Stimulated activated naive B cell treated with anti-CD40 and anti-IgM and Interleukin-4, amounts not matched to agents 10 μg/mL and 1 μg/mL and 100 μg/mL, for 72 hours (primary cell): ENCODE measurements at regions not wholly inside any gene's neighbourhood (a gene's known extent, or its start where the extent isn't known, plus 50 kb on each side); places are given as distances from the start of the nearest gene placed in this dataset.

Experiments
- ATAC-seq, 2 donors: fragments of 150-1000 bp; cut with Tn5 transposase; replicated peaks; 2 replicates each; pipeline ENCODE4 v1.10.0; 2021; ENCODE audit warnings: moderate library complexity in 1 of 2
- DNase-seq: peaks from one replicate; pipeline ENCODE4 v3.0.0; 2021
- H3K27ac Mint-ChIP-seq: one replicate; pipeline ENCODE4 v1.8.0; 2022; ENCODE audit warnings: mild to moderate bottlenecking, mixed read lengths
- H3K27me3 Mint-ChIP-seq, 2 donors: one replicate each; pipeline ENCODE4 v1.8.0; 2022; ENCODE audit warnings: mixed read lengths in 2 of 2
- H3K36me3 Mint-ChIP-seq, 2 donors: one replicate each; pipeline ENCODE4 v1.8.0; 2022; ENCODE audit warnings: mixed read lengths in 2 of 2, mild to moderate bottlenecking in 1 of 2
- H3K4me1 Mint-ChIP-seq, 2 donors: one replicate each; pipeline ENCODE4 v1.8.0; 2022; ENCODE audit warnings: mixed read lengths in 2 of 2, mild to moderate bottlenecking in 1 of 2
- H3K4me3 Mint-ChIP-seq, 2 donors: one replicate each; pipeline ENCODE4 v1.8.0; 2022; ENCODE audit warnings: mild to moderate bottlenecking in 2 of 2, mixed read lengths in 2 of 2, moderate library complexity in 1 of 2
- H3K9me3 Mint-ChIP-seq, 2 donors: one replicate each; pipeline ENCODE4 v1.8.0; 2022; ENCODE audit warnings: mixed read lengths in 2 of 2, mild to moderate bottlenecking in 1 of 2

GRCh38 chr4:56229947-56230346, 157.3 kb downstream of the AASDH start:
- ATAC-seq (peak; percentile 38 to 72), DNase-seq (no peak)
- Mint-ChIP-seq H3K27me3 (no peaks in the 10 kb centered on the region), H3K27ac (no peak overlapping the region), H3K9me3 (peaks cover 0 to 6% of the 10 kb centered on the region in 2 donors), H3K4me1 (peaks cover 7 to 9% of the 10 kb centered on the region in 2 donors), H3K36me3 (no peaks in the 10 kb centered on the region), H3K4me3 (no peak overlapping the region)

- DNase-seq (no peak), ATAC-seq (no peak)
- Mint-ChIP-seq H3K36me3 (no peaks in the 10 kb centered on the region), H3K27ac (no peak overlapping the region), H3K27me3 (no peaks in the 10 kb centered on the region), H3K9me3 (peaks cover 0 to 6% of the 10 kb centered on the region in 2 donors), H3K4me3 (no peak overlapping the region), H3K4me1 (peaks cover 7 to 9% of the 10 kb centered on the region in 2 donors)
These were observed 159.9 kb downstream of the AASDH start for GRCh38 chr4:56227301-56227835.

GRCh38 chr4:56226579-56226978, 160.7 kb downstream of the AASDH start:
- no peaks in the 10 kb centered on the region for H3K9me3 Mint-ChIP-seq
- no peak for ATAC-seq

GRCh38 chr4:56224641-56225040, 162.7 kb downstream of the AASDH start:
- no peak overlapping the region for H3K4me3 Mint-ChIP-seq
- no peaks in the 10 kb centered on the region for H3K27me3 Mint-ChIP-seq
- H3K9me3 Mint-ChIP-seq = no peaks in the 10 kb centered on the region
- H3K27ac Mint-ChIP-seq = no peak overlapping the region
- peaks cover under 1 to 2% of the 10 kb centered on the region in 2 donors for H3K4me1 Mint-ChIP-seq
- ATAC-seq (no peak), DNase-seq (no peak)
- H3K36me3 Mint-ChIP-seq = no peaks in the 10 kb centered on the region

More at GRCh38 chr4:56226579-56226978, 160.7 kb downstream of the AASDH start:
- H3K27me3 Mint-ChIP-seq = no peaks in the 10 kb centered on the region
- H3K4me1 Mint-ChIP-seq = peaks cover 7 to 9% of the 10 kb centered on the region in 2 donors
- no peak for DNase-seq
- no peak overlapping the region for H3K4me3 Mint-ChIP-seq
- no peaks in the 10 kb centered on the region for H3K36me3 Mint-ChIP-seq
- no peak overlapping the region for H3K27ac Mint-ChIP-seq

GRCh38 chr4:56222514-56222913, 164.8 kb downstream of the AASDH start:
- H3K4me1 Mint-ChIP-seq = no peaks in the 10 kb centered on the region
- DNase-seq (no peak), ATAC-seq (no peak)
- no peak overlapping the region for H3K27ac Mint-ChIP-seq
- no peaks in the 10 kb centered on the region for H3K27me3 Mint-ChIP-seq
- H3K4me3 Mint-ChIP-seq = no peak overlapping the region
- no peaks in the 10 kb centered on the region for H3K9me3 Mint-ChIP-seq
- H3K36me3 Mint-ChIP-seq = no peaks in the 10 kb centered on the region

GRCh38 chr4:56220261-56220660, 167.0 kb downstream of the AASDH start:
- Mint-ChIP-seq H3K4me3 (no peak overlapping the region), H3K4me1 (no peaks in the 10 kb centered on the region), H3K9me3 (no peaks in the 10 kb centered on the region), H3K27ac (no peak overlapping the region), H3K36me3 (no peaks in the 10 kb centered on the region), H3K27me3 (no peaks in the 10 kb centered on the region)
- ATAC-seq = no peak
- no peak for DNase-seq

- no peaks in the 10 kb centered on the region for H3K9me3 Mint-ChIP-seq
- no peak for ATAC-seq
- H3K36me3 Mint-ChIP-seq = no peaks in the 10 kb centered on the region
- H3K4me1 Mint-ChIP-seq = no peaks in the 10 kb centered on the region
- DNase-seq = no peak
- H3K27me3 Mint-ChIP-seq = no peaks in the 10 kb centered on the region
- no peak overlapping the region for H3K27ac Mint-ChIP-seq
- H3K4me3 Mint-ChIP-seq = no peak overlapping the region
These were observed 167.8 kb downstream of the AASDH start for GRCh38 chr4:56219447-56219846.

- H3K4me3 Mint-ChIP-seq = no peak overlapping the region
- DNase-seq = no peak
- H3K4me1 Mint-ChIP-seq = no peaks in the 10 kb centered on the region
- no peak overlapping the region for H3K27ac Mint-ChIP-seq
- ATAC-seq = no peak
- H3K36me3 Mint-ChIP-seq = no peaks in the 10 kb centered on the region
- no peaks in the 10 kb centered on the region for H3K27me3 Mint-ChIP-seq
- no peaks in the 10 kb centered on the region for H3K9me3 Mint-ChIP-seq
These were observed 168.9 kb downstream of the AASDH start for GRCh38 chr4:56218230-56218895.

- DNase-seq (no peak), ATAC-seq (no peak)
- peaks cover 0 to 3% of the 10 kb centered on the region in 2 donors for H3K9me3 Mint-ChIP-seq
- no peaks in the 10 kb centered on the region for H3K27me3 Mint-ChIP-seq
- H3K4me1 Mint-ChIP-seq = no peaks in the 10 kb centered on the region
- H3K36me3 Mint-ChIP-seq = no peaks in the 10 kb centered on the region
- no peak overlapping the region for H3K27ac Mint-ChIP-seq
- H3K4me3 Mint-ChIP-seq = no peak overlapping the region
These were observed 169.9 kb downstream of the AASDH start for GRCh38 chr4:56217343-56217890.

GRCh38 chr4:56215901-56216300, 171.4 kb downstream of the AASDH start:
- no peak overlapping the region for H3K27ac Mint-ChIP-seq

GRCh38 chr4:56215141-56215783, 172.0 kb downstream of the AASDH start:
- no peak for DNase-seq
- peaks cover 3 to 4% of the 10 kb centered on the region in 2 donors for H3K36me3 Mint-ChIP-seq
- ATAC-seq = no peak
- no peak overlapping the region for H3K4me3 Mint-ChIP-seq
- no peaks in the 10 kb centered on the region for H3K27me3 Mint-ChIP-seq
- H3K27ac Mint-ChIP-seq = no peak overlapping the region
- no peaks in the 10 kb centered on the region for H3K4me1 Mint-ChIP-seq
- peaks cover 7 to 11% of the 10 kb centered on the region in 2 donors for H3K9me3 Mint-ChIP-seq

More at GRCh38 chr4:56215901-56216300, 171.4 kb downstream of the AASDH start:
- Mint-ChIP-seq H3K27me3 (no peaks in the 10 kb centered on the region), H3K4me1 (no peaks in the 10 kb centered on the region), H3K4me3 (no peak overlapping the region), H3K36me3 (peaks cover 3 to 4% of the 10 kb centered on the region in 2 donors), H3K9me3 (peaks cover 6 to 11% of the 10 kb centered on the region in 2 donors)
- ATAC-seq = no peak
- no peak for DNase-seq

GRCh38 chr4:56213543-56213942, 173.7 kb downstream of the AASDH start:
- H3K36me3 Mint-ChIP-seq = peaks cover 3 to 4% of the 10 kb centered on the region in 2 donors
- no peaks in the 10 kb centered on the region for H3K4me1 Mint-ChIP-seq
- ATAC-seq (no peak), DNase-seq (no peak)
- H3K27me3 Mint-ChIP-seq = no peaks in the 10 kb centered on the region
- H3K9me3 Mint-ChIP-seq = peaks cover 7 to 11% of the 10 kb centered on the region in 2 donors
- H3K27ac Mint-ChIP-seq = no peak overlapping the region
- no peak overlapping the region for H3K4me3 Mint-ChIP-seq

GRCh38 chr4:56212774-56213173, 174.5 kb downstream of the AASDH start:
- Mint-ChIP-seq H3K36me3 (peaks cover 3 to 4% of the 10 kb centered on the region in 2 donors), H3K27me3 (no peaks in the 10 kb centered on the region), H3K4me1 (no peaks in the 10 kb centered on the region), H3K4me3 (no peak overlapping the region), H3K9me3 (peaks cover 7 to 11% of the 10 kb centered on the region in 2 donors), H3K27ac (no peak overlapping the region)
- DNase-seq (no peak), ATAC-seq (no peak)

GRCh38 chr4:56211202-56211601, 176.1 kb downstream of the AASDH start:
- peaks cover 3 to 4% of the 10 kb centered on the region in 2 donors for H3K36me3 Mint-ChIP-seq
- no peak overlapping the region for H3K27ac Mint-ChIP-seq
- DNase-seq (no peak), ATAC-seq (no peak)
- no peaks in the 10 kb centered on the region for H3K27me3 Mint-ChIP-seq
- no peak overlapping the region for H3K4me3 Mint-ChIP-seq
- peaks cover 7 to 11% of the 10 kb centered on the region in 2 donors for H3K9me3 Mint-ChIP-seq
- no peaks in the 10 kb centered on the region for H3K4me1 Mint-ChIP-seq

GRCh38 chr4:56210397-56210796, 176.9 kb downstream of the AASDH start:
- ATAC-seq (no peak), DNase-seq (no peak)
- H3K9me3 Mint-ChIP-seq = peaks cover 7 to 11% of the 10 kb centered on the region in 2 donors
- no peaks in the 10 kb centered on the region for H3K27me3 Mint-ChIP-seq
- H3K27ac Mint-ChIP-seq = no peak overlapping the region
- no peaks in the 10 kb centered on the region for H3K4me1 Mint-ChIP-seq
- H3K4me3 Mint-ChIP-seq = no peak overlapping the region
- peaks cover 3 to 4% of the 10 kb centered on the region in 2 donors for H3K36me3 Mint-ChIP-seq
